HEK293 (cell line): ENCODE measurements at regions not wholly inside any gene's neighbourhood (a gene's known extent, or its start where the extent isn't known, plus 50 kb on each side); places are given as distances from the start of the nearest gene placed in this dataset.

ENCODE experiments used
- TRIM28 ChIP-seq: IDR thresholded peaks from 2 replicates; pipeline ENCODE4 v1.6.1; 2011; ENCODE audit warnings: low read length, control low read depth, borderline replicate concordance
- ZNF660 ChIP-seq: fragments of 450-650 bp; IDR thresholded peaks from 2 replicates; pipeline ENCODE4 v1.5.1; 2018; ENCODE audit warnings: missing biosample characterization, mild to moderate bottlenecking, missing genetic modification characterization
- ZNF768 ChIP-seq: fragments of 450-650 bp; formaldehyde crosslinking; IDR thresholded peaks from 2 replicates; pipeline ENCODE4 v1.5.1; 2018; ENCODE audit warnings: missing biosample characterization, mild to moderate bottlenecking, missing genetic modification characterization
- ZNF843 ChIP-seq: fragments of 450-650 bp; formaldehyde crosslinking; IDR thresholded peaks from 2 replicates; pipeline ENCODE4 v1.5.1; 2016; ENCODE audit warnings: missing biosample characterization, missing genetic modification characterization
- TF ChIP-seq, protein P1 (sequence below): fragments of 450-650 bp; formaldehyde crosslinking; IDR thresholded peaks from 2 replicates; pipeline ENCODE4 v1.5.1; 2016; ENCODE audit warnings: missing biosample characterization, missing genetic modification characterization

DNA sequence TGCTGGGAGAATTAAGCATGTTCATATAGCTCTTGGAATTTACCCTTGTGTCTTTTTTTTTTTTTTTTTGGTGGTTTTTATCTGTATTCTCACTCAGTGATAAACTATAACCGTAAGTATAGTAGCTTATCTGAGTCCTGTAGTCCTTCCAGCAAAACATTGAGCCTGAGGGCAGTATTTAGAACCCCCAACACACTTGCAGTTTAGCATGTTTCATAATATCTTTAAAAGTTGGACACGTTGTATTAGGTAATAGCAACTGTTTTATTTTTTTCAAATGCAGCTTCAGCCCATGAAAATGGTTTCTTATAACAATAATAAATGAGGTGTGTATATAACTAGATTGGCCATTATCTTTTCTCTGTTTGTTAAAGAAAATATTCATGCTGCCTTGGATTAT lies 603.5 kb upstream of the HS6ST1 start:
- TF ChIP-seq ZNF843 (tag by site-specific recombination) (no peak), ZNF768 (tag by site-specific recombination) (no peak), TRIM28 (no peak), ZNF660 (no peak)
- TF ChIP-seq, protein P1, sequence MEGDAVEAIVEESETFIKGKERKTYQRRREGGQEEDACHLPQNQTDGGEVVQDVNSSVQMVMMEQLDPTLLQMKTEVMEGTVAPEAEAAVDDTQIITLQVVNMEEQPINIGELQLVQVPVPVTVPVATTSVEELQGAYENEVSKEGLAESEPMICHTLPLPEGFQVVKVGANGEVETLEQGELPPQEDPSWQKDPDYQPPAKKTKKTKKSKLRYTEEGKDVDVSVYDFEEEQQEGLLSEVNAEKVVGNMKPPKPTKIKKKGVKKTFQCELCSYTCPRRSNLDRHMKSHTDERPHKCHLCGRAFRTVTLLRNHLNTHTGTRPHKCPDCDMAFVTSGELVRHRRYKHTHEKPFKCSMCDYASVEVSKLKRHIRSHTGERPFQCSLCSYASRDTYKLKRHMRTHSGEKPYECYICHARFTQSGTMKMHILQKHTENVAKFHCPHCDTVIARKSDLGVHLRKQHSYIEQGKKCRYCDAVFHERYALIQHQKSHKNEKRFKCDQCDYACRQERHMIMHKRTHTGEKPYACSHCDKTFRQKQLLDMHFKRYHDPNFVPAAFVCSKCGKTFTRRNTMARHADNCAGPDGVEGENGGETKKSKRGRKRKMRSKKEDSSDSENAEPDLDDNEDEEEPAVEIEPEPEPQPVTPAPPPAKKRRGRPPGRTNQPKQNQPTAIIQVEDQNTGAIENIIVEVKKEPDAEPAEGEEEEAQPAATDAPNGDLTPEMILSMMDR: no peak
